Mesodermal cell (in vitro differentiated cells): ENCODE measurements at regions not wholly inside any gene's neighbourhood (a gene's known extent, or its start where the extent isn't known, plus 50 kb on each side); places are given as distances from the start of the nearest gene placed in this dataset.

Experiments used
- H3K27ac ChIP-seq: 2 replicates; pipeline ENCODE4 v1.7.0; 2013; ENCODE audit warnings: mild to moderate bottlenecking, low read depth, low read length, moderate library complexity; ENCODE audit not compliant: severe bottlenecking
- H3K36me3 ChIP-seq: 2 replicates; pipeline ENCODE4 v1.7.1; 2013; ENCODE audit warnings: mild to moderate bottlenecking, low read length, moderate library complexity; ENCODE audit not compliant: control insufficient read depth, insufficient read depth
- H3K4me1 ChIP-seq: one replicate; pipeline ENCODE4 v1.7.1; 2013; ENCODE audit warnings: mild to moderate bottlenecking, low read length; ENCODE audit not compliant: insufficient read depth, control insufficient read depth, poor library complexity, severe bottlenecking
- H3K4me3 ChIP-seq: 2 replicates; pipeline ENCODE4 v1.7.0; 2013; ENCODE audit warnings: low read length, control low read depth, mild to moderate bottlenecking; ENCODE audit not compliant: insufficient read depth, poor library complexity, severe bottlenecking; ENCODE audit errors: extremely low read depth
- H3K9me3 ChIP-seq: 2 replicates; pipeline ENCODE4 v1.7.1; 2013; ENCODE audit warnings: mild to moderate bottlenecking, low read length, moderate library complexity; ENCODE audit not compliant: control insufficient read depth
- WGBS, 2 experiments: methylation state at CpG; one replicate each; pipeline ENCODE4 v1.1.5; 2013; ENCODE audit warnings: missing lambda C conversion rate in 2 of 2; ENCODE audit not compliant: insufficient coverage in 2 of 2; 5-methylcytosine and 5-hydroxymethylcytosine counted together

DNA sequence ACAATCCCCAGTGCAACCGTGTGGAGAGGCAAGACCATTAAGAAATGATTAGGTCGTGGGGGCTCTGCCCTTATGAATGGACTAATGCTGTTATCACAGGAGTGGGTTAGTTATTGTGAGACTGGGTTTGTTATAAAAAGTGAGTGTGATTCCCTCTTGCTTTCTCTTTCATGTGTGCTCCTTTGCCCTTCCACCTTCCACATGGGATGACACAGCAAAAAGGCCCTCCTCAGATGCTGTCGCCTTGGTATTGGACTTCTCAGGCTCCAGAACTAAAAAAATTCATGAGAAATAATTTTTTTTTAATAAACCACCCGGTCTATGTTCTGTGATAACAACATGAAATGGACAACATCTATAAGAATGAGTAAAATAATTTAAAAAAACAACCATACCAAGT, 136.1 kb upstream of the PCBD1 start:
- no peaks in the 10 kb centered on the region for H3K36me3 ChIP-seq
- no peak overlapping the region for H3K27ac ChIP-seq
- WGBS, 2 experiments: 83 to 90% methylated on average over 2 of the region's 4 CpGs
- H3K4me1 ChIP-seq: peaks cover 3% of the 10 kb centered on the region
- peaks cover 10% of the 10 kb centered on the region for H3K9me3 ChIP-seq
- no peak overlapping the region for H3K4me3 ChIP-seq

GRCh38 chr10:71025535-71025934, 137.2 kb upstream of the PCBD1 start:
- Histone ChIP-seq H3K9me3 (peaks cover 10% of the 10 kb centered on the region), H3K4me3 (no peak overlapping the region), H3K4me1 (peaks cover 6% of the 10 kb centered on the region), H3K36me3 (no peaks in the 10 kb centered on the region), H3K27ac (no peak overlapping the region)
- 55 to 67% methylated on average over 2 to 3 of the region's 4 CpGs for WGBS, 2 experiments

DNA sequence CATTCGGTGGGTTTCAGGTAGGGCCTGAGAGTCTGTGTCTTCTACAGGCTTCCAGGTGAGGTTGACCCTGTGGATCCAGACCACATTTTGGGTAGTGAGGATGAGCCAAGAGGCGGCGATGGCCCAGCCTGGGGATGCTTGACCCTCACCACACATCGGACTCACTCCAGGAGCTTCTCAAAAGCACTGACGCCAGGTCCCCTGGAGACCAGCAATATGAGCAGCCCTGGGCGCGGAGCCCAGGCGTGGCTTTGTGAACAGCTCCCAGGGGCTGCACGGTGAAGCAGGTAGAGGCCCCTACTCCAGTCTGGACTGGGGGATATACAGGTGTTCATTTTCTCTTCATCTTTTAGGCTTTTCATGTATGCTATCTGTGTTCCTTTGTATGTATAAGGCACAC, 139.7 kb upstream of the PCBD1 start:
- WGBS, 2 experiments: 81 to 98% methylated on average over 6 to 7 of the region's 9 CpGs
- Histone ChIP-seq H3K36me3 (no peaks in the 10 kb centered on the region), H3K4me1 (peaks cover 11% of the 10 kb centered on the region), H3K9me3 (no peaks in the 10 kb centered on the region), H3K27ac (no peak overlapping the region), H3K4me3 (no peak overlapping the region)

GRCh38 chr10:71029411-71029892, 141.1 kb upstream of the PCBD1 start:
- no peak overlapping the region for H3K4me3 ChIP-seq
- WGBS, 2 experiments: 88 to 93% methylated on average over 7 to 8 of the region's 9 CpGs
- H3K9me3 ChIP-seq: no peaks in the 10 kb centered on the region
- H3K4me1 ChIP-seq: peaks cover 11% of the 10 kb centered on the region
- no peaks in the 10 kb centered on the region for H3K36me3 ChIP-seq
- no peak overlapping the region for H3K27ac ChIP-seq

DNA sequence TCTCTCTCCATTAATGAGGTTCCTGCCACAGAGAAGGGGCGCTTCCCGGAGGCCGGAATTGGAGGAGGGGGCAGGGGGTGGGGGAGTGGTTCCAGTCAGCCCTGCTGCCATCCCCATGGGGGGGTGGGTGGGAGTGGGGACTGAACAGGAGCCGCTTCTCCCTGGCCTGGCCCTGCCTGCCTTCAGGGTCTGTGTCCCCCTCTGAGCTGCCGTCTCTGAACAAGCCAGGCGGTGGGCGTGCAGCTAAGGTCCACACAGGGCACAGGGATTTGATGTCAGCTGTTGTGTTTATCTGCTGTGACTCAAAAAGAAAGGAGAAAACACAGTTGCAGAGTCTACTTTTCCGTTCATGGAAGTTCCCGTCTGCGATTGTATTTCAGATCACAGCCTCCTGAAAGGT, 141.5 kb upstream of the PCBD1 start:
- 74 to 84% methylated on average over 5 to 6 of the region's 10 CpGs for WGBS, 2 experiments
- no peak overlapping the region for H3K4me3 ChIP-seq
- H3K36me3 ChIP-seq: no peaks in the 10 kb centered on the region
- no peaks in the 10 kb centered on the region for H3K9me3 ChIP-seq
- H3K4me1 ChIP-seq: peaks cover 11% of the 10 kb centered on the region
- no peak overlapping the region for H3K27ac ChIP-seq

GRCh38 chr10:71031026-71031425, 142.7 kb upstream of the PCBD1 start:
- 92 to 100% methylated on average over 4 of the region's 4 CpGs for WGBS, 2 experiments
- no peaks in the 10 kb centered on the region for H3K36me3 ChIP-seq
- no peaks in the 10 kb centered on the region for H3K9me3 ChIP-seq
- H3K4me3 ChIP-seq: no peak overlapping the region
- H3K27ac ChIP-seq: no peak overlapping the region
- peaks cover 16% of the 10 kb centered on the region for H3K4me1 ChIP-seq

GRCh38 chr10:71031603-71032002, 143.2 kb upstream of the PCBD1 start:
- WGBS, 2 experiments: 25 to 51% methylated on average over 1 to 2 of the region's 2 CpGs
- no peaks in the 10 kb centered on the region for H3K36me3 ChIP-seq

DNA sequence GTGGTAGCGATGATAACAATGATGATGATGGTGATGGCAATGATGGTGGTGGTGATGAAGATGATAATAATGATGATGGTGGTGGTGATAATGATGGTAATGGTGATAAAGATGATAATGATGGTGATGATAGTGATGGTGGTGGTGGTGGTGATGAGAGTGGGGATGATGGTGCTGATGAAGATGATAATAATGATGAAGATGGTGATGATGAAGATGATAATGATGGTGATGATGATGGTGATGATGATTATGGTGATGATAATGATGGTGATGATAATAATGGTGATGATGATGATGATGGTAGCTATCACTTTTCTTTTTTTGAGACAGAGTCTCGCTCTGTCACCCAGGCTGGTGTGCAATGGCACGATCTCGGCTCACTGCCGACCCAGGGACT, 144.5 kb upstream of the PCBD1 start:
- 93 to 95% methylated on average over 4 to 5 of the region's 5 CpGs for WGBS, 2 experiments
- peaks cover 16% of the 10 kb centered on the region for H3K4me1 ChIP-seq
- H3K9me3 ChIP-seq: no peaks in the 10 kb centered on the region
- no peaks in the 10 kb centered on the region for H3K36me3 ChIP-seq
- no peak overlapping the region for H3K4me3 ChIP-seq
- H3K27ac ChIP-seq: no peak overlapping the region

More at GRCh38 chr10:71031603-71032002, 143.2 kb upstream of the PCBD1 start:
- H3K4me1 ChIP-seq: peaks cover 16% of the 10 kb centered on the region
- no peaks in the 10 kb centered on the region for H3K9me3 ChIP-seq
- no peak overlapping the region for H3K4me3 ChIP-seq
- H3K27ac ChIP-seq: no peak overlapping the region

DNA sequence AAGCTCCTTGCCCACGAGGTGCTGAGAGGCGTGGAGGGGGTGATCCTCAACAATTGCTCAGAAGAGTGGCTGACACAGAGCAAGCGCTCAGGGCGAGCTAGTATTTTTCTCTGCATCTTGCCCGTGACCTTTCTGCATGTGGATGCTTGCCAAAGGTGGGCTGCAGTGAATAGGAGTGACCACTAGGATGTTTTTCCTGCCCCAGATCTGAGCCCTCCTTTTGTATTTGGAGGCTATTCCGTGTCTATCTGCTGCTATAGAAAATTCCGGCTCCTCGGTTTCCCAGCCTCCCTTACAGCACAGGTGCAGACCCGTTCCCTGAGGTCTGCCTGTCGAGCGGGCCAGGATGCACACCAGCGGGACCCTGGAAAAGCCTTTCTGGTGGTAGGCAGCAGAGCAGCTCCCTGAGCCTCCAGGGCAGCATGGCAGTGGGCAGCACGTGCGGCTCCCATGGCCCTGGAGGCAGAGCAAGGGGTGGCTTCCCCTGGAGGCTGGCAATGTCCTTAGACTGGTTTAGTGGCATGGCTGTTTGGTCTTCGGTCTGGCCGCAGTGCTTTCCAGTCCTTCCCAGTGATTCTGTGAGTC, 145.1 kb upstream of the PCBD1 start:
- Histone ChIP-seq H3K36me3 (no peaks in the 10 kb centered on the region), H3K27ac (no peak overlapping the region), H3K4me3 (no peak overlapping the region), H3K4me1 (peaks cover 16% of the 10 kb centered on the region), H3K9me3 (no peaks in the 10 kb centered on the region)
- WGBS, 2 experiments: 79 to 84% methylated on average over 15 to 16 of the region's 16 CpGs

DNA sequence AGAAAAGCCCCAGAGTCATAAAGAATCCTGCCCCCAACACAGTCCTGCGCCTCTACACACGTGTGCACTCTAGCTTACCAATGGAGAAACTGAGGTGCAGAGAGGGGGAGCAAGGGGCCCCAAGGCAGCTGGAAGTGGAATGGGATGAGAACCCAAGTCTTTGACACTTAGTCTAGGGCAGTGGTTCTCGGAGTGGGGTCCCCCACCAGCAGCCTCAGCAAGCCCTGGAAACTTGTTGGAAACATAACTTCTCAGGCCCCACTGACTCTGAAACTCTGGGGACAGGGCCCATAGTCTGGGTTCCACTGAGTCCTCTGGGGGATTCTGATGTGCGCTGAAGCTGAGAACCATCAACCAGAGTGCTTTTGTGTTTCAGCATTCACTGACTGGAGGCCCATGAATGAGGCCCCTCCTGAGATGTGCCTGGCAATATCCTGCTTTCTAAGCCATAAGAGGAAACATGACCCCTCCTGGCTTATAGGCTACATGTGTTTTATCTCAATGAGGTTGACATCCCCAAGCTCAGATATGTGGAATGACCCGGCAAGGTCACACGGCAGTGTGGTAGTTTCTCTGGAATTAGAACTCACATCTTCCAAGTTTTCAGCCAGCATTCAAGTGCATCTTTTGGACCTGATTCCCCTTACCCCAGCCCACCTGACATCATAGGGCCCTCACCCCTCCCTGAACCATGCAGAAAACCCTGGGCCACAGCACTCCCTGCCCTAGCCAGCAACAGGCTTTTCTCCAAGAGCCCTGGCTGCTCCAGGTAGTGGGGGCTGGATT, 147.3 kb upstream of the PCBD1 start:
- H3K27ac ChIP-seq: no peak overlapping the region
- peaks cover 10% of the 10 kb centered on the region for H3K4me1 ChIP-seq
- no peak overlapping the region for H3K4me3 ChIP-seq
- no peaks in the 10 kb centered on the region for H3K9me3 ChIP-seq
- WGBS, 2 experiments: 71 to 88% methylated on average over 4 to 5 of the region's 6 CpGs
- H3K36me3 ChIP-seq: no peaks in the 10 kb centered on the region
